GM21723 (cell line): ENCODE measurements at regions not wholly inside any gene's neighbourhood (a gene's known extent, or its start where the extent isn't known, plus 50 kb on each side); places are given as distances from the start of the nearest gene placed in this dataset.
"Not testable (repeated sequence)": the region's sequence is repeated elsewhere in the genome, so short reads cannot be mapped to it uniquely, and the experiment has no call there.

Experiments
- ATAC-seq: cut with Tn5 transposase; IDR thresholded peaks from one replicate; pipeline ENCODE4 v1.9.1; 2021; ENCODE audit warnings: mild to moderate bottlenecking, moderate library complexity; ENCODE audit not compliant: unreplicated experiment

GRCh38 chr6:135555550-135555949 is 58.0 kb upstream of the AHI1 start:
- peak; percentile 88 for ATAC-seq

- ATAC-seq = no peak
These were observed 60.0 kb upstream of the AHI1 start for GRCh38 chr6:135557582-135557981.

- not testable (repeated sequence) for ATAC-seq
These were observed 68.1 kb upstream of the AHI1 start for GRCh38 chr6:135565605-135566004.

- ATAC-seq = no peak
These were observed 69.0 kb upstream of the AHI1 start for GRCh38 chr6:135566311-135567068.

GRCh38 chr6:135567375-135568083 is 70.0 kb upstream of the AHI1 start:
- no peak for ATAC-seq

- ATAC-seq = peak; percentile 69
These were observed 70.8 kb upstream of the AHI1 start for GRCh38 chr6:135568379-135568778.

GRCh38 chr6:135572051-135572450 is 74.5 kb upstream of the AHI1 start:
- ATAC-seq = no peak

GRCh38 chr6:135575629-135576028 is 78.1 kb upstream of the AHI1 start:
- no peak for ATAC-seq

GRCh38 chr6:135576055-135576454 is 78.5 kb upstream of the AHI1 start:
- ATAC-seq = no peak

- ATAC-seq = peak; percentile 95
These were observed 79.6 kb upstream of the AHI1 start for GRCh38 chr6:135577059-135577538.

GRCh38 chr6:135578976-135579375 is 81.4 kb upstream of the AHI1 start:
- ATAC-seq = no peak

- no peak for ATAC-seq
These were observed 83.7 kb upstream of the AHI1 start for GRCh38 chr6:135581211-135581610.

- ATAC-seq = no peak
These were observed 85.8 kb upstream of the AHI1 start for GRCh38 chr6:135583256-135583761.

GRCh38 chr6:135586388-135586787 is 88.8 kb upstream of the AHI1 start:
- no peak for ATAC-seq

GRCh38 chr6:135586844-135587243 is 89.3 kb upstream of the AHI1 start:
- no peak for ATAC-seq

GRCh38 chr6:135592276-135592675 is 94.7 kb upstream of the AHI1 start:
- ATAC-seq = no peak

GRCh38 chr6:135594000-135594399 is 96.5 kb upstream of the AHI1 start:
- ATAC-seq = no peak

GRCh38 chr6:135600086-135600702 is 102.7 kb upstream of the AHI1 start:
- no peak for ATAC-seq

GRCh38 chr6:135600931-135601330 is 103.4 kb upstream of the AHI1 start:
- ATAC-seq = no peak

- ATAC-seq = no peak
These were observed 104.3 kb upstream of the AHI1 start for GRCh38 chr6:135601857-135602256.

- no peak for ATAC-seq
These were observed 105.7 kb upstream of the AHI1 start for GRCh38 chr6:135603249-135603648.
